NB4 (cell line): ENCODE measurements at regions not wholly inside any gene's neighbourhood (a gene's known extent, or its start where the extent isn't known, plus 50 kb on each side); places are given as distances from the start of the nearest gene placed in this dataset.

Experiments
- DNase-seq: peaks from one replicate; pipeline ENCODE4 v3.0.0; 2010; ENCODE audit warnings: low read depth
- H3K4me3 ChIP-seq: one replicate; pipeline ENCODE4 v1.5.1; 2011; ENCODE audit warnings: mild to moderate bottlenecking, low read depth, low read length, moderate library complexity
- MYC ChIP-seq: IDR thresholded peaks from 2 replicates; pipeline ENCODE4 v1.6.1; 2011; ENCODE audit warnings: low read depth, low read length
- POLR2A ChIP-seq: IDR thresholded peaks from 2 replicates; pipeline ENCODE4 v1.6.1; 2011; ENCODE audit warnings: mild to moderate bottlenecking; ENCODE audit not compliant: insufficient read length; ENCODE audit errors: extremely low read depth
- TF ChIP-seq, protein P1 (sequence below): IDR thresholded peaks from one replicate; pipeline ENCODE4 v1.5.1; 2012; ENCODE audit warnings: low read depth, low read length
- TF ChIP-seq, protein P2 (sequence below): IDR thresholded peaks from 2 replicates; pipeline ENCODE4 v1.6.1; 2011; ENCODE audit warnings: low read depth, low read length

DNA sequence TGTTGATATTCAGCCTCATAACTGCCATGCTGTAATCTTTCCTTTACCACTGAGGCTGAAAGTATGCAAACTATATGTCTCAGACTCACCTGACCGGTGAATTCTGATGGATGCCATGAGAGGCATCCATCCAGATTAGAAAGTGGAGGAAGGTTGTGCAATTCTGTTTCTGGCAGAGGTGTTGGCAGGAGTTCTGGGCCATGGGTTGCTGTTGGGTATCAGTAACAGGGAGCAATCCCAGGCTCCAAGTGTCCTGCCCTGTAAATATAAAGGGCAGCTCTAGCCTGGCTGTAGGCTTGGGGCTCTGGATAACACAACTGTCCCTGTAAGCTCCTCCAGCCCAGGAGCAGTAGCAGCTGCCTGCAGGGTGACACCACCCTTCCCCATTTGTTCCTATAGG is 77.4 kb upstream of the ABCC4 start:
- DNase-seq, result no peak
- TF ChIP-seq, protein P1, sequence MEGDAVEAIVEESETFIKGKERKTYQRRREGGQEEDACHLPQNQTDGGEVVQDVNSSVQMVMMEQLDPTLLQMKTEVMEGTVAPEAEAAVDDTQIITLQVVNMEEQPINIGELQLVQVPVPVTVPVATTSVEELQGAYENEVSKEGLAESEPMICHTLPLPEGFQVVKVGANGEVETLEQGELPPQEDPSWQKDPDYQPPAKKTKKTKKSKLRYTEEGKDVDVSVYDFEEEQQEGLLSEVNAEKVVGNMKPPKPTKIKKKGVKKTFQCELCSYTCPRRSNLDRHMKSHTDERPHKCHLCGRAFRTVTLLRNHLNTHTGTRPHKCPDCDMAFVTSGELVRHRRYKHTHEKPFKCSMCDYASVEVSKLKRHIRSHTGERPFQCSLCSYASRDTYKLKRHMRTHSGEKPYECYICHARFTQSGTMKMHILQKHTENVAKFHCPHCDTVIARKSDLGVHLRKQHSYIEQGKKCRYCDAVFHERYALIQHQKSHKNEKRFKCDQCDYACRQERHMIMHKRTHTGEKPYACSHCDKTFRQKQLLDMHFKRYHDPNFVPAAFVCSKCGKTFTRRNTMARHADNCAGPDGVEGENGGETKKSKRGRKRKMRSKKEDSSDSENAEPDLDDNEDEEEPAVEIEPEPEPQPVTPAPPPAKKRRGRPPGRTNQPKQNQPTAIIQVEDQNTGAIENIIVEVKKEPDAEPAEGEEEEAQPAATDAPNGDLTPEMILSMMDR, result no peak
- no peak for TF ChIP-seq POLR2A
- TF ChIP-seq, protein P2, sequence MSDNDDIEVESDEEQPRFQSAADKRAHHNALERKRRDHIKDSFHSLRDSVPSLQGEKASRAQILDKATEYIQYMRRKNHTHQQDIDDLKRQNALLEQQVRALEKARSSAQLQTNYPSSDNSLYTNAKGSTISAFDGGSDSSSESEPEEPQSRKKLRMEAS, result no peak
- TF ChIP-seq MYC, result no peak

DNA sequence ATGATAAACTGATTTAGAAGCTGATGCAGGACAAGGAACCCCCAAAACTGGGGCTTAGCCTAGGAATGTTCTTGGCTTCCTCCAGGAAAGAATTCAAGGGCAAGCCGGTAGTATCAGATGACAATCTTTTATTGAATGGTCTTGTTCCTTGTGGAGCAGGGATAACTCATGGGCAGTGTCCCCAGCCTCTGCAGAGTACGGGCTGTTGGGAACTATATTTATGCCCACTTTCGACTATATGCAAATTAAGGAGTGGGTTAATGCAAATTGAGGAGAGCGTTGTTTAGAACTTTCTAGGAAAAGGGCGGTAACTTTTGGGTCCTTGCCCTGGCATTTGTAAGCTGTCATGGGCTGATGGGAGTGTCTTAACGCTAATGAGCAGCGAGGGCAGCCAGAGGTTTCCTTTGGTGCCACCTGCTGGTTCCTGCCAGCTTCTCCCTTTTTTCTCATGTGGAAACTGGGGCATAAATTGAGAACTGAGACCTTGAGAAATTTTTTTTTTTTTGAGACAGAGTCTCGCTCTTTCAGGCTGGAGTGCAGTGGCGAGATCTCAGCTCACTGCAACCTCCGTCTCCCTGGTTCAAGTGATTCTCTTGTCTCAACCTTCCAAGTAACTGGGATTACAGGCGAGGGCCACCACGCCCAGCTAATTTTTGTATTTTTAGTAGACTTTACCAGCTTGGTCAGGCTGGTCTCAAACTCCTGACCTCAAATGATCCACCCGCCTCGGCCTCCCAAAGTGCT is 79.4 kb upstream of the ABCC4 start:
- H3K4me3 ChIP-seq, result no peak overlapping the region
- DNase-seq, result peak; percentile 83
- TF ChIP-seq MYC, result 0 out of 2 replicates have a peak, but pooled peaks have one; percentile 42
- TF ChIP-seq, protein P2, result 0 out of 2 replicates have a peak, but pooled peaks have one; percentile 35
- TF ChIP-seq, protein P1, result peak; percentile 81
- no peak for TF ChIP-seq POLR2A

More for the DNA sequence above, 77.4 kb upstream of the ABCC4 start:
- H3K4me3 ChIP-seq, result no peak overlapping the region

DNA sequence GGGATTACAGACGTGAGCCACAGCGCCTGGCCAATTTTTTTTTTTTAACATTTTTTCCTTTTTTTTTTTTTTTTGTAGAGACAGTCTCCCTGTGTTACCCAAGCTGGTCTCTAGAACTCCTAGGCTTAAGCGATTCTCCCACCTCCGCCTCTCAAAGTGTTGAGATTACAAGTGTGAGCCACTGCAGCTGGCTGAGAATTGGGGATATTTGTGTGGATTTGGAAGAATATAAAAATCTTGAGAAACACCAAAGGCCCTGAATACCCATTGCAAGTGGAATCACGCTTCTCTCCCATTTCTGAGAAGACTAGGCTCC is 79.9 kb upstream of the ABCC4 start:
- H3K4me3 ChIP-seq, result no peak overlapping the region
- TF ChIP-seq MYC, result no peak
- DNase-seq, result no peak

DNA sequence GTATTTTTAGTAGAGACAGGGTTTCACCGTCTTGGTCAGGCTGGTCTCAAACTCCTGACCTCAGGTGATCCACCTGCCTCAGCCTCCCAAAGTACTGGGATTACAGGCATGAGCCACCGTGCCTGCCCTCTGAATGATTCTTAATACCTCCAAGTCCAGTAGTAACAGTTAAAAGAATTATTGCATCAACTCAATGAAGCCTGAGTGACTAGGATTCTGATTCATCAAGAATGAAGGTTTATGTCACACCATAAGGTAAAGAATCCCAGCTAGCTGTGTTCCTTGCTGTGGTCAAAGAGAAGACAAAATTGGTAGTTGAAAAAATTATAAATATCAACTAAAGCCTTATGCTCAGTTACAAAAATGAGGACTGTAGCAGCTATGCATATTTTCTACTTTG is 81.2 kb upstream of the ABCC4 start:
- no peak overlapping the region for H3K4me3 ChIP-seq
- TF ChIP-seq POLR2A, result no peak
- TF ChIP-seq, protein P2, result no peak
- no peak for TF ChIP-seq MYC
- no peak for DNase-seq

DNA sequence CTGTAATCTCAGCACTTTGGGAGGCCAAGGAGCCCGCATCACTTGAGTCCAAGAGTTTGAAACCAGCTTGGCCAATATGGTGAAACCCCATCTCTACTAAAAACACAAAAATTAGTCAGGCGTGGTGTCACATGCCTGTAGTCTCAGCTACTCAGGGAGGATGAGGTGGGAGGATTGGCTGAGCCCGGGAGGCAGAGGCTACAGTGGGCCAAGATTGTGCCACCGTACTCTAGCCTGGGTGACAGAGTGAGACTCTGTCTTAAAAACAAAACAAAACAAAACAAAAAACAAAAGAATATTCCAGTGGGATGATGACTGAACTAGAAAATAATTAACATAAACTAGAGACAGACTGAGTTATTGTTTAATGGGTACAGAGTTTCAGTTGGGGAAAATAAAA is 81.7 kb upstream of the ABCC4 start:
- TF ChIP-seq, protein P1, result no peak
- TF ChIP-seq, protein P2, result no peak
- TF ChIP-seq POLR2A (no peak), MYC (no peak)
- DNase-seq, result no peak
- no peak overlapping the region for H3K4me3 ChIP-seq

DNA sequence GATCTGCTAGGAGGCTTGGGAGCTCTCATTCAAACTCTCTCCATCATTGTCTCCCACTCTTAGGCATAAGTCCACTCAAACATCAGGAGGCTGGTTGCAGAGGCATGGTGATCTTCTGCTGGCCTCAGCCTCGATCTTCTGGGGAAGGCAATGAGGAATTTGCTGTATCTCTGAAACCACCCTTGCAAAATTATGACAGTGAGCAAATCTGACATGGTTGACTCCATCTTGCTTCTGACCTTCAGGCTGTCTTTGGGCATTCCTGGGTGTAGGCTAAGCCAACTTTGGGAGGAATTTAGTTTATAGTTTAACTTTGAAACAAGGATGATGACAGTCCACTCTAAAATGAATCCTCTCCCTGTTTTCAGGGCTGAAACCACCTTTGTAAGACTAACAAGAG is 84.1 kb upstream of the ABCC4 start:
- no peak overlapping the region for H3K4me3 ChIP-seq
- TF ChIP-seq, protein P2, result no peak
- TF ChIP-seq, protein P1, result no peak
- TF ChIP-seq MYC, result no peak
- no peak for TF ChIP-seq POLR2A
- DNase-seq, result no peak

DNA sequence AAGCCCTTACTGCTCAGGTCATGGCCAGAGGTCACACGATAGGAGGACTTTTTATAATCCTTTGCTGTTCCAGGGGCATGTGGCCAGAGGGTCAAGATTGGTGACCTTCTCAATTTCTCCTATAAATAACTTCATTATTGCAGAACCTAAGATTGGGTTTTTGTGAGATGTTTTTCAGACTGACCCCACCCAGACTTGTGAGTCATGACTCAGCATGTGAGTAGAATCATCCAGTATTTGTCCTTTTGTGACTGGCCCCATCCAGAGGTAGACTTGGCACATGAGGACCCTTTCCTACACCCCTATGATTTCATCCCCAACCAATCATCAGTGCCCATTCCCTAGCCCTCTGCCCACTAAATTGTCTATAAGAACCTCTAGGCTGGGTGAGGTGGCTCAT is 84.5 kb upstream of the ABCC4 start:
- no peak for DNase-seq
- TF ChIP-seq POLR2A (no peak), MYC (no peak)
- TF ChIP-seq, protein P1, result no peak
- TF ChIP-seq, protein P2, result no peak

More for the DNA sequence above, 84.5 kb upstream of the ABCC4 start:
- no peak overlapping the region for H3K4me3 ChIP-seq
